NCI-H748 (cell line): ENCODE measurements at regions not wholly inside any gene's neighbourhood (a gene's known extent, or its start where the extent isn't known, plus 50 kb on each side); places are given as distances from the start of the nearest gene placed in this dataset.
"Not testable (repeated sequence)": the region's sequence is repeated elsewhere in the genome, so short reads cannot be mapped to it uniquely, and the experiment has no call there.

Source experiments
- DNase-seq: peaks from one replicate; lab custom pipeline; 2025; ENCODE audit not compliant: unreplicated experiment; lab: John Stamatoyannopoulos, UW

GRCh38 chr6:47180633-47181032, 129.1 kb downstream of the TNFRSF21 start:
- DNase-seq: no peak

GRCh38 chr6:47179286-47179685, 130.4 kb downstream of the TNFRSF21 start:
- DNase-seq: no peak

- no peak for DNase-seq
Observed at GRCh38 chr6:47175656-47176055, 133.5 kb upstream of the ADGRF1 start.

GRCh38 chr6:47174502-47175023, 132.4 kb upstream of the ADGRF1 start:
- DNase-seq: no peak

- not testable (repeated sequence) for DNase-seq
Observed at GRCh38 chr6:47174063-47174462, 131.9 kb upstream of the ADGRF1 start.

GRCh38 chr6:47173145-47173544, 131.0 kb upstream of the ADGRF1 start:
- DNase-seq: not testable (repeated sequence)

GRCh38 chr6:47170617-47170947, 128.4 kb upstream of the ADGRF1 start:
- no peak for DNase-seq

- no peak for DNase-seq
Observed at GRCh38 chr6:47169785-47170616, 127.9 kb upstream of the ADGRF1 start.

GRCh38 chr6:47168180-47168579, 126.0 kb upstream of the ADGRF1 start:
- DNase-seq: peak; percentile 50

- DNase-seq: no peak
Observed at GRCh38 chr6:47165918-47166317, 123.8 kb upstream of the ADGRF1 start.

- DNase-seq: no peak
Observed at GRCh38 chr6:47164877-47165276, 122.7 kb upstream of the ADGRF1 start.

- no peak for DNase-seq
Observed at GRCh38 chr6:47163536-47163935, 121.4 kb upstream of the ADGRF1 start.

- no peak for DNase-seq
Observed at GRCh38 chr6:47162793-47163192, 120.7 kb upstream of the ADGRF1 start.

- DNase-seq: no peak
Observed at GRCh38 chr6:47162231-47162630, 120.1 kb upstream of the ADGRF1 start.

- DNase-seq: peak; percentile 73
Observed at GRCh38 chr6:47161176-47161687, 119.1 kb upstream of the ADGRF1 start.

- DNase-seq: peak; percentile 87
Observed at GRCh38 chr6:47160702-47161101, 118.6 kb upstream of the ADGRF1 start.

GRCh38 chr6:47159763-47160162, 117.6 kb upstream of the ADGRF1 start:
- DNase-seq: no peak

- peak; percentile 59 for DNase-seq
Observed at GRCh38 chr6:47157653-47158219, 115.6 kb upstream of the ADGRF1 start.

GRCh38 chr6:47157063-47157462, 114.9 kb upstream of the ADGRF1 start:
- DNase-seq: no peak

GRCh38 chr6:47156196-47156595, 114.1 kb upstream of the ADGRF1 start:
- DNase-seq: no peak

- no peak for DNase-seq
Observed at GRCh38 chr6:47153404-47153755, 111.2 kb upstream of the ADGRF1 start.

GRCh38 chr6:47152666-47153403, 110.7 kb upstream of the ADGRF1 start:
- DNase-seq: no peak
